GM10266 (cell line): ENCODE measurements at regions not wholly inside any gene's neighbourhood (a gene's known extent, or its start where the extent isn't known, plus 50 kb on each side); places are given as distances from the start of the nearest gene placed in this dataset.
"Not testable (repeated sequence)": the region's sequence is repeated elsewhere in the genome, so short reads cannot be mapped to it uniquely, and the experiment has no call there.

ENCODE experiments used
- DNase-seq: peaks from one replicate; pipeline ENCODE4 v3.0.0; 2012; ENCODE audit errors: extremely low spot score

DNA sequence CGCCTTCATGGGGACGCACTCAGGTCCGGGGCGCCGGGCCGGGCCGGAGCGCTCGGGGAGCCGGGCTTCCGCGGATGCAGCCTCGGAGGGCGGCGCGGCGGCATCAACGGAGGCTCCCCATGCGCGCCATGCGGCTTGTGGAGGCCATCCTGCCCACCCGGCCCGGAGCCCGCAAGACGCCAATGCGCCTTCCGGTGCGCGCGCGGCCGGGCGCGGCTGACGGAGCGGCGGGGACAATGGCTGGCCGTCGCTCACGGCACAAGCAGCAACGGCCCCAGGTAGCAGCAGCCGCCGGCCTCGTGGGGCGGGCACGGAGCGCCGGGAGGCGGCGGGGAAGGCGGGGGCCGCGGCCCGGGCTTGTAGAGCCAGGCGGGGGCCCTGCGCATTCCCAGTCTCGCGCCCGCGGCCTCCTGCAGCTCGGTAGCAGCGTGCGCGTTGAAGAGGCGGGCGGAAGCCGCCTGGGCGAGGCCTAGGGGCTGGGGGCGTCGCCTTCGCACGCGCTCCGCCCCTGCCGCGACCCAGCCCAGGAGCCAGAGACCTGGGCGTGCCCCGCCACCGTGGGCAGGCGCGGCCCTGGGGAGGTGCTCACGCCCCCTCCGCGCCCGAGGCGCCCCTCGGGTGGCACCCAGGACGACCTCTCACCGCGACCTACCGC is 168.6 kb upstream of the PRKX start:
- DNase-seq, result not testable (repeated sequence)

GRCh38 chrX:3881255-3881895 is 167.9 kb upstream of the PRKX start:
- not testable (repeated sequence) for DNase-seq

DNA sequence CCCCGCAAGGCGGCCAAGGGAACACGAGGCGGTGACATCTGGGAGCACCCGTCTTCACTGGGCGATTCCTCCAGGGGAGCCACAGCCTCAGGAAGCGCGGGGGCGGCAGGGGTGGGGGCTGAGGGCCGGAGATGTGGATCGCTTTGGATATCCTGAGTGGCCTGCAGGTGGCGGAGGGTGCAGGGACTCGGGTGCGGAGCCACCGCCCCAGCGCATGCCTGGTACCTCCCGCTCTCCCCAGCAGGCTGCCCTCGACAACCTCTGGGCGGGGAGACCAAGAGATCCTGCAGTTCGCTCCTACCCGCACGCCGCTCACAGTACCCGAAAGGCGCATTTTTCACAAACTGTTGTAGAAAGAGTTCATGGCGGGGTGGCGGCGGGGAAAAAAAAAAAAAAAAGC is 162.9 kb upstream of the PRKX start:
- not testable (repeated sequence) for DNase-seq

GRCh38 chrX:3875638-3876037 is 162.2 kb upstream of the PRKX start:
- DNase-seq, result not testable (repeated sequence)

DNA sequence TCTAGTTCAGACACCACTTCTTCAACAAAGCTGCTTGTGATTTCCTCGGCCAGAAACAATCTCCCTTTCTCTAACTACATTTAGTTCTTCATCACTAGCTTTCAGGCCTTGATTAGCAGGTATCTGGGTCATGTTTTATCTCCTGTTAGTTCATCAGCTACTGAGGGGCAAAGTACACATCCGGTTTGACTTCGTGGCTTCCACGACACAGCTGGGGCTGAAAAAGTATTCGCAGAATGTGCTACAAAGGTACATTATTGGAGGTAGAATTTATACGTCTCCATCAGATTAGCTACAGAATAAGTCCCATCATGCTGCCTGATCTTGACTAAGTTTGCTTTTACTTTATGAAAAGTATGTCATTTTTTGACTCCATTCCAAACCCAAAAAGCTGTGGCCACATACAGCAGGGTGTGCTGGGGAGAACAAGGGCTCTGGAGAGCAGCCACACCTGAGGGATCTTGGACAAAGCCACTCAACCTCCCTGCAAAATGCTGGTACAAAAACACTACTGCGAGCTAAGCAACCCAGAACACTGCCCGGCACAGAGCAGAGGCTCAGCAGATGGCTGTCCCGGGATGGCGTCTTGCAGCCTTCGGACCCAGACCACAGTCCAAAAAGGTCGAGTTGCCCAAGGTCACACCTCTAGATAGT is 158.9 kb upstream of the PRKX start:
- DNase-seq, result not testable (repeated sequence)

GRCh38 chrX:3867067-3867831 is 153.8 kb upstream of the PRKX start:
- not testable (repeated sequence) for DNase-seq

DNA sequence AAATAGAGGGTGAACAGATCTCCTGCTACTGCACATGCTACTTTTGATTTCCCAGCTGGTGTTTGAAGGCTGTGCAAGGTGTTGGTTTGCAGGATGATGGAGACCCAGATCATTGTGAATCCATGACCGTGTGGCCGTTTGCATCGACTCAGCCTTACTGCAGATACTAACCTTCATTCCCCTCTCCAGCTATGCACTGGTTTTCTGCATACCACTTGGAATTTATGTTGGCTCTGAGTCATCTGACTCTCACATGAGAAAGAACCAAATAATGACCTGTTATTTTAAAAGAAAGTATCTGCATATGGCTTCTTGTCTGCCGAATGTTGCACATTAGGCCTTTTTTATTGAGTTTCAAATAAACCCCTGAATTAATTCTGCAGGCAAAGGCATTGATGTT is 144.9 kb upstream of the PRKX start:
- not testable (repeated sequence) for DNase-seq

DNA sequence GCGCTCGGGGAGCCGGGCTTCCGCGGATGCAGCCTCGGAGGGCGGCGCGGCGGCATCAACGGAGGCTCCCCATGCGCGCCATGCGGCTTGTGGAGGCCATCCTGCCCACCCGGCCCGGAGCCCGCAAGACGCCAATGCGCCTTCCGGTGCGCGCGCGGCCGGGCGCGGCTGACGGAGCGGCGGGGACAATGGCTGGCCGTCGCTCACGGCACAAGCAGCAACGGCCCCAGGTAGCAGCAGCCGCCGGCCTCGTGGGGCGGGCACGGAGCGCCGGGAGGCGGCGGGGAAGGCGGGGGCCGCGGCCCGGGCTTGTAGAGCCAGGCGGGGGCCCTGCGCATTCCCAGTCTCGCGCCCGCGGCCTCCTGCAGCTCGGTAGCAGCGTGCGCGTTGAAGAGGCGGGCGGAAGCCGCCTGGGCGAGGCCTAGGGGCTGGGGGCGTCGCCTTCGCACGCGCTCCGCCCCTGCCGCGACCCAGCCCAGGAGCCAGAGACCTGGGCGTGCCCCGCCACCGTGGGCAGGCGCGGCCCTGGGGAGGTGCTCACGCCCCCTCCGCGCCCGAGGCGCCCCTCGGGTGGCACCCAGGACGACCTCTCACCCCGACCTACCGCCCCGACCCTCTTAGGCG is 130.2 kb upstream of the PRKX start:
- DNase-seq, result not testable (repeated sequence)

- not testable (repeated sequence) for DNase-seq
These were observed 129.5 kb upstream of the PRKX start for GRCh38 chrX:3842822-3843521.

DNA sequence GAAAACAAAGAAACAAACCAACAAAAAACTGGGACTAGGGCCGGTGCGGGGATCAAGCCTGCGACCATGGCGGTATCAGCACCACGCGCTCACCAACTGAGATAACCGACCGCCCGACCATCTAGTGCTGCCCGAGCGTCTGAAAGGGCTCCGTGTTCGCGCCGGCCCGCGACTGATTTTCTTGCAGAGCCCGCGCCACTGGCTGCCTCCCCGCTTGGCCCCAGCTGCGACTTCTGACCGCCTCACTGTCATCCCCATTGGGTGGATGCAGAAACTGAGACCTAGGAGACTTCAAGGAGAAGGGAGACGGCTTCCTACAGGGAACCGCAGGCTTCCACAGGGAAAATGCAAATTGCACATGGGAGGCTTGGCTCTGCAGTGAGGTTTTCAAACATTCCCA is 125.3 kb upstream of the PRKX start:
- not testable (repeated sequence) for DNase-seq

DNA sequence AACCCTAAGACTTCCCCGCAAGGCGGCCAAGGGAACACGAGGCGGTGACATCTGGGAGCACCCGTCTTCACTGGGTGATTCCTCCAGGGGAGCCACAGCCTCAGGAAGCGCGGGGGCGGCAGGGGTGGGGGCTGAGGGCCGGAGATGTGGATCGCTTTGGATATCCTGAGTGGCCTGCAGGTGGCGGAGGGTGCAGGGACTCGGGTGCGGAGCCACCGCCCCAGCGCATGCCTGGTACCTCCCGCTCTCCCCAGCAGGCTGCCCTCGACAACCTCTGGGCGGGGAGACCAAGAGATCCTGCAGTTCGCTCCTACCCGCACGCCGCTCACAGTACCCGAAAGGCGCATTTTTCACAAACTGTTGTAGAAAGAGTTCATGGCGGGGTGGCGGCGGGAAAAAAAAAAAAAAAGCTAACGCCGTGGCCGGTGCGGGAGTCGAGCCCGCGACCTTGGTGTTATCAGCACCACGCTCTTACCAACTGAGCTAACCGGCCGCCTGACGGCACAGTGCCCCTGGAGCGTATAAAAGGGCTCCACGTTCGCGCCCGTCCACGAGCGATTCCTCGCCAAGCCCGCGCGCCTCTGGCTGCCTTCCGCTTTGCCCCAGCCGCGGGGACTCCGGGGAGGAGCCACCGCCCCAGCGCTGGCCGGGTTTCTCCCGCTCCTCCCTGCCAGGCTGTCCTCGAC is 124.7 kb upstream of the PRKX start:
- not testable (repeated sequence) for DNase-seq

DNA sequence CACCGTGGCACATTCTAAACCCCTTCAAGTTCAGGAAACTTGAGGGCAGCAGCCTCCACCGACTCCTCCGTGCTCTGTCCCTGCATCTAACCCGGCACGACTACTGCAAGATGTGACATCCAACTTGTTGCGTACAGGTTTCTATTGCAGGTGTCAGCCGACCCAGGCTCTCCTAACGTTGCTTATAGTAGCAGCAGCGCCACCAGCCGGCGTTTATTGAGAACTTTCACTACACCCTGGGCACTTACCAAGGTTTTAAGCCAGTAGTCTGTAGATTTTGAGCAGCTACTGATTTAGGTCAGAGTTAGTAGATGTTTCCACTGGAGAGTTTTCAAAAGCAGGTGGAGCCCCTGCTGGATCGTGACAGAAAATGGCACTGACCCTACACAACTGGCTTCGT is 123.8 kb upstream of the PRKX start:
- not testable (repeated sequence) for DNase-seq

DNA sequence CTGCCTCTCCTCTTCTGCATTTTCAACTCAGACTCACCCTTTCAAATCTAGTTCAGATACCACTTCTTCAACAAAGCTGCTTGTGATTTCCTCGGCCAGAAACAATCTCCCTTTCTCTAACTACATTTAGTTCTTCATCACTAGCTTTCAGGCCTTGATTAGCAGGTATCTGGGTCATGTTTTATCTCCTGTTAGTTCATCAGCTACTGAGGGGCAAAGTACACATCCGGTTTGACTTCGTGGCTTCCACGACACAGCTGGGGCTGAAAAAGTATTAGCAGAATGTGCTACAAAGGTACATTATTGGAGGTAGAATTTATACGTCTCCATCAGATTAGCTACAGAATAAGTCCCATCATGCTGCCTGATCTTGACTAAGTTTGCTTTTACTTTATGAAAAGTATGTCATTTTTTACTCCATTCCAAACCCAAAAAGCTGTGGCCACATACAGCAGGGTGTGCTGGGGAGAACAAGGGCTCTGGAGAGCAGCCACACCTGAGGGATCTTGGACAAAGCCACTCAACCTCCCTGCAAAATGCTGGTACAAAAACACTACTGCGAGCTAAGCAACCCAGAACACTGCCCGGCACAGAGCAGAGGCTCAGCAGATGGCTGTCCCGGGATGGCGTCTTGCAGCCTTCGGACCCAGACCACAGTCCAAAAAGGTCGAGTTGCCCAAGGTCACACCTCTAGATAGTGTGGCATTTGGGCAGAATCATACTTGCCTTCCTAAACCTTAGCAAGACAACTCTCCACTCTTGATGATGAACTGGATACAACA is 120.5 kb upstream of the PRKX start:
- DNase-seq, result not testable (repeated sequence)

GRCh38 chrX:3830020-3830419 is 116.6 kb upstream of the PRKX start:
- DNase-seq, result not testable (repeated sequence)

- not testable (repeated sequence) for DNase-seq
These were observed 115.6 kb upstream of the PRKX start for GRCh38 chrX:3829041-3829531.

- not testable (repeated sequence) for DNase-seq
These were observed 115.1 kb upstream of the PRKX start for GRCh38 chrX:3828378-3829040.

DNA sequence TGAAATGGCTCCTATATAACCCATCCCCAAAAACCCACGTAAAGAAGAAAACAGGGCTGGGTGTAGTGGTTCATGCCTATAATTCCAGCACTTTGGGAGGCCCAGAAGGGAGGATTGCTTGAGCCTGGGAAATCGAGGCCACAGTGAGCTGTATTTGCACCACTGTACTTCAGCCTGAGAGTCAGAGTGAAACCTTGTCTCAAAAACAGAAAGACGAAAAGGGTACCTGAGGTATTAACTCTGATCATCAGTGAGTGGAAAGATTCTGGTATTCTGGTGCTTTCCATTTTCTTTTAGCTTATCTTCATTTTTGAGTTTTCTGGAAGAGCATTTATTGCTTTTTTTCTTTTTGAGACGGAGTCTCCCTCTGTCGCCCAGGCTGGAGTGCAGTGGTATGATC is 110.6 kb upstream of the PRKX start:
- DNase-seq, result not testable (repeated sequence)
